ENCODE measurements at regions not wholly inside any gene's neighbourhood (a gene's known extent, or its start where the extent isn't known, plus 50 kb on each side); places are given as distances from the start of the nearest gene placed in this dataset.

GRCh38 chr17:45675892-45676291 is 108.2 kb upstream of the CRHR1 start:
- TF ChIP-seq, protein P1, sequence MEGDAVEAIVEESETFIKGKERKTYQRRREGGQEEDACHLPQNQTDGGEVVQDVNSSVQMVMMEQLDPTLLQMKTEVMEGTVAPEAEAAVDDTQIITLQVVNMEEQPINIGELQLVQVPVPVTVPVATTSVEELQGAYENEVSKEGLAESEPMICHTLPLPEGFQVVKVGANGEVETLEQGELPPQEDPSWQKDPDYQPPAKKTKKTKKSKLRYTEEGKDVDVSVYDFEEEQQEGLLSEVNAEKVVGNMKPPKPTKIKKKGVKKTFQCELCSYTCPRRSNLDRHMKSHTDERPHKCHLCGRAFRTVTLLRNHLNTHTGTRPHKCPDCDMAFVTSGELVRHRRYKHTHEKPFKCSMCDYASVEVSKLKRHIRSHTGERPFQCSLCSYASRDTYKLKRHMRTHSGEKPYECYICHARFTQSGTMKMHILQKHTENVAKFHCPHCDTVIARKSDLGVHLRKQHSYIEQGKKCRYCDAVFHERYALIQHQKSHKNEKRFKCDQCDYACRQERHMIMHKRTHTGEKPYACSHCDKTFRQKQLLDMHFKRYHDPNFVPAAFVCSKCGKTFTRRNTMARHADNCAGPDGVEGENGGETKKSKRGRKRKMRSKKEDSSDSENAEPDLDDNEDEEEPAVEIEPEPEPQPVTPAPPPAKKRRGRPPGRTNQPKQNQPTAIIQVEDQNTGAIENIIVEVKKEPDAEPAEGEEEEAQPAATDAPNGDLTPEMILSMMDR (IDR thresholded peaks at IDR 0.05), result no peak
- TF ChIP-seq POLR2A (IDR thresholded peaks at IDR 0.05), result no peak
- no peak for TF ChIP-seq POLR2AphosphoS5 (IDR thresholded peaks at IDR 0.05)
